Heart left ventricle (tissue), 16 donors: ENCODE measurements at regions not wholly inside any gene's neighbourhood (a gene's known extent, or its start where the extent isn't known, plus 50 kb on each side); places are given as distances from the start of the nearest gene placed in this dataset.

Experiments used
- ATAC-seq, 4 donors: fragments of 200-7000 bp; cut with Tn5 transposase; one replicate each; pipeline ENCODE4 v1.9.1; 2020 to 2022; ENCODE audit warnings: moderate library complexity in 4 of 4, mild to moderate bottlenecking in 3 of 4, moderate number of reproducible peaks in 1 of 4
- DNase-seq, 5 donors: peaks; one replicate each; pipeline ENCODE4 v3.0.0-alpha.2; 2020
- H3K27ac ChIP-seq, 12 donors: fragments of 200-600 bp; sonication (generic) in 4 of 12; one replicate each; pipeline versions ENCODE4 v1.5.0 to v1.8.0; 2016 to 2022; ENCODE audit warnings: mild to moderate bottlenecking in 2 of 12
- H3K27me3 ChIP-seq, 9 donors: fragments of 200-600 bp; sonication (generic) in 2 of 9; one replicate each; pipeline versions ENCODE4 v1.5.1 to v1.8.0; 2016 to 2022; ENCODE audit warnings: mild to moderate bottlenecking in 3 of 9
- H3K36me3 ChIP-seq, 9 donors: fragments of 200-600 bp; sonication (generic) in 2 of 9; one replicate each; pipeline versions ENCODE4 v1.5.0 to v1.8.0; 2018 to 2022; ENCODE audit warnings: mild to moderate bottlenecking in 2 of 9
- H3K4me1 ChIP-seq, 12 donors: fragments of 200-600 bp; sonication (generic) in 4 of 12; one replicate each; pipeline versions ENCODE4 v1.5.0 to v1.8.0; 2016 to 2022; ENCODE audit warnings: mild to moderate bottlenecking in 3 of 12
- H3K4me3 ChIP-seq, 12 donors: fragments of 200-600 bp; sonication (generic) in 4 of 12; one replicate each; pipeline versions ENCODE4 v1.5.0 to v1.8.0; 2017 to 2022; ENCODE audit warnings: mild to moderate bottlenecking in 9 of 12, moderate library complexity in 4 of 12
- H3K9me3 ChIP-seq, 12 donors: fragments of 200-600 bp; sonication (generic) in 4 of 12; one replicate each; pipeline versions ENCODE4 v1.5.0 to v1.8.0; 2016 to 2022; ENCODE audit warnings: mild to moderate bottlenecking in 1 of 12
- POLR2A ChIP-seq, 2 donors: fragments of 450-650 bp; IDR thresholded peaks; one replicate each; pipeline ENCODE4 v1.6.1; 2017; ENCODE audit warnings: antibody characterized with exemption in 2 of 2, mild to moderate bottlenecking in 2 of 2, moderate library complexity in 2 of 2
- WGBS, 4 donors: extraction: QIAGEN DNeasy Blood & Tissue Kit in 2 of 4; methylation state at CpG; one replicate each; pipeline versions ENCODE4 v1.1.5 to v1.1.7; 2013 to 2018; 5-methylcytosine and 5-hydroxymethylcytosine counted together
- intact Hi-C, 10 donors: fragments of 100-400 bp; cut with DNase I; formaldehyde crosslinking; loops; one replicate each; pipeline versions ENCODE4 v1.11.1 to v1.14.2; 2022
- TF ChIP-seq, protein P1 (sequence below), 12 donors: fragments of 200-600 bp; sonication (generic) in 4 of 12; IDR thresholded peaks; one replicate each; pipeline versions ENCODE4 v1.5.0 to v1.8.0; 2018 to 2022; ENCODE audit warnings: antibody characterized with exemption in 12 of 12, mild to moderate bottlenecking in 5 of 12
- donor health status: ischemic (EF 13 %, LVEDD 7.1; RV severe dilation, severe dysfunction).
- donor health status: healthy with polysubstance abuse.
- donor health status: DM: no; HTN: yes; CAD: no.
- donor health status: DM: no; HTN: no; CAD: no.
- donor health status: ischemic (EF 25% LVEDD 6.9; RV normal size, moderate dysfunction).
- donor health status: ischemic (EF 25% LVEDD 5.7; RV mildly dilated, moderate dysfunction).
- donor health status: healthy.
- donor health status: DM: yes; HTN: yes; CAD: no.
- donor health status: ischemic (EF 35%, LVEDD 5.7; RV mildly dilated, moderate dysfunction).
- donor health status: nonischemic (EF 11% LVEDD 7.7; RV severe dilation, severe dysfunction).
- donor health status: DM: yes; HTN: yes; CAD: no.
- donor health status: PGD.
- donor health status: ischemic (EF 29% LVEDD 5.4; RV normal size, mild dysfunction).
- donor health status: nonischemic (EF 23%, LVEDD 6.1; RV moderate dilation, normal function).

DNA sequence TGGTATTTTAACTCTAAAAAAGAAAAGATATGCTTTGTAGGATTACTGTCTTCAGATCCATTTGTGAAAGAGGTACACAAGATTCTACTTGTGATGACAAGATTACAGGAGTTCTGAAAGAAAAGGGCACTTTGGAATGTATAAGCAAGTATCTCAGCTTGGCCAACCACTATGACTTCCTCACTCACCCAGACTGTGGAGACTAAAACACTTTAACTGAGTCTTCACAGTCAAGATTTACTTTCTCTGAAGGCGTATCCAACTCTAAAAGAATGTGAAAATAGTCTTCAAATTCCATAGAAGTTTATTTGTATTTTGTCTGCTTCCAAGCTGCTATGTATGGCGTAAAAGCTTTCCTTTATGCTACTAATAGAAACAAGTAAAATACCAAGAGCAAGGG lies 76.1 kb upstream of the SRRM3 start:
- Histone ChIP-seq H3K4me3 (no peak overlapping the region), H3K36me3 (no peaks in the 10 kb centered on the region), H3K9me3 (no peaks in the 10 kb centered on the region), H3K27me3 (peaks cover 0 to 2% (median 0%) of the 10 kb centered on the region in 9 donors), H3K4me1 (no peaks in the 10 kb centered on the region), H3K27ac (no peak overlapping the region)
- 88 to 96% (median 93%) methylated on average over 2 of the region's 2 CpGs for WGBS, 4 donors
- DNase-seq (no peak), ATAC-seq (no peak)
- TF ChIP-seq POLR2A (IDR thresholded peaks at IDR 0.05) = no peak
- TF ChIP-seq, protein P1, sequence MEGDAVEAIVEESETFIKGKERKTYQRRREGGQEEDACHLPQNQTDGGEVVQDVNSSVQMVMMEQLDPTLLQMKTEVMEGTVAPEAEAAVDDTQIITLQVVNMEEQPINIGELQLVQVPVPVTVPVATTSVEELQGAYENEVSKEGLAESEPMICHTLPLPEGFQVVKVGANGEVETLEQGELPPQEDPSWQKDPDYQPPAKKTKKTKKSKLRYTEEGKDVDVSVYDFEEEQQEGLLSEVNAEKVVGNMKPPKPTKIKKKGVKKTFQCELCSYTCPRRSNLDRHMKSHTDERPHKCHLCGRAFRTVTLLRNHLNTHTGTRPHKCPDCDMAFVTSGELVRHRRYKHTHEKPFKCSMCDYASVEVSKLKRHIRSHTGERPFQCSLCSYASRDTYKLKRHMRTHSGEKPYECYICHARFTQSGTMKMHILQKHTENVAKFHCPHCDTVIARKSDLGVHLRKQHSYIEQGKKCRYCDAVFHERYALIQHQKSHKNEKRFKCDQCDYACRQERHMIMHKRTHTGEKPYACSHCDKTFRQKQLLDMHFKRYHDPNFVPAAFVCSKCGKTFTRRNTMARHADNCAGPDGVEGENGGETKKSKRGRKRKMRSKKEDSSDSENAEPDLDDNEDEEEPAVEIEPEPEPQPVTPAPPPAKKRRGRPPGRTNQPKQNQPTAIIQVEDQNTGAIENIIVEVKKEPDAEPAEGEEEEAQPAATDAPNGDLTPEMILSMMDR (IDR thresholded peaks at IDR 0.05) = no peak
- intact Hi-C loops = loop anchor here in 1 of 10 donors (10.0 kb wide), 1 partner anchor 261 kb away; no protein-coding TSS in a partner anchor

- intact Hi-C loops = loop anchor here in 1 of 10 donors (10.0 kb wide), 1 partner anchor 262 kb away; no protein-coding TSS in a partner anchor
- no peaks in the 10 kb centered on the region for H3K36me3 ChIP-seq
- no peak for ATAC-seq
These were observed 75.1 kb upstream of the SRRM3 start for GRCh38 chr7:76126632-76127031.

GRCh38 chr7:76129366-76129765 lies 72.3 kb upstream of the SRRM3 start:
- WGBS, 4 donors = 63 to 68% (median 68%) methylated on average over 5 of the region's 5 CpGs
- intact Hi-C loops = loop anchor here in 1 of 10 donors (10.0 kb wide), 1 partner anchor 265 kb away; no protein-coding TSS in a partner anchor
- no peaks in the 10 kb centered on the region for H3K9me3 ChIP-seq
- H3K36me3 ChIP-seq = no peaks in the 10 kb centered on the region
- ATAC-seq = no peak
- no peak overlapping the region for H3K27ac ChIP-seq
- H3K4me3 ChIP-seq = no peak overlapping the region
- no peak for DNase-seq
- H3K27me3 ChIP-seq = peaks cover 0 to 8% (median 0%) of the 10 kb centered on the region in 9 donors
- H3K4me1 ChIP-seq = peaks cover 0 to 10% (median 0%) of the 10 kb centered on the region in 12 donors
- no peak for TF ChIP-seq POLR2A (IDR thresholded peaks at IDR 0.05)
- TF ChIP-seq, protein P1 (IDR thresholded peaks at IDR 0.05) = no peak

More at GRCh38 chr7:76126632-76127031, 75.1 kb upstream of the SRRM3 start:
- Histone ChIP-seq H3K27ac (no peak overlapping the region), H3K4me3 (no peak overlapping the region), H3K9me3 (no peaks in the 10 kb centered on the region), H3K4me1 (no peaks in the 10 kb centered on the region), H3K27me3 (peaks cover 0 to 2% (median 0%) of the 10 kb centered on the region in 9 donors)
- no peak for DNase-seq
- WGBS, 4 donors = 86 to 94% (median 89%) methylated on average over 4 of the region's 4 CpGs
- TF ChIP-seq POLR2A (IDR thresholded peaks at IDR 0.05) = no peak
- TF ChIP-seq, protein P1 (IDR thresholded peaks at IDR 0.05) = no peak

DNA sequence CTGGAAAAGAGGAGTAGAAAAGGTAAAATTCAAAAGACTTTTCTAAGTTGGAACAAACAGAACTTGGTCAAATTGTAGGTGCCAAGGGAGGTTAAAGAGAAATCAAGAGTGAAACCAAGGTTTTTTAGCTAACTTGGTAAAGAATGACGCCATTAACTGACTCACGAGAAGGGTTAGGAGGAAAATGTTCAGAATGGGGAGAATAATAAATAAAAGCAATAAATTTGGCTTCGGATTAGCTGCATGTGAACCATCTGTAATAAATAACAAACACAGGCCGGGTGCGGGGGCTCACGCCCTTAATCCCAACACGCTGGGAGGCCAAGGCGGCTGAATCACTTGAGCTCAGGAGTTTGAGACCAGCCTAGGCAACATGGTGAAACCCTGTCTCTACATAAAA lies 71.9 kb upstream of the SRRM3 start:
- Histone ChIP-seq H3K27ac (no peak overlapping the region), H3K36me3 (no peaks in the 10 kb centered on the region), H3K4me1 (peaks cover 0 to 10% (median 0%) of the 10 kb centered on the region in 12 donors), H3K4me3 (no peak overlapping the region), H3K27me3 (peaks cover 0 to 11% (median 0%) of the 10 kb centered on the region in 9 donors), H3K9me3 (no peaks in the 10 kb centered on the region)
- no peak for ATAC-seq
- intact Hi-C loops = loop anchor here in 5 of 10 donors (10.0 kb wide), 4 partner anchors 75 to 265 kb away; partner anchors contain the start of genes MDH2 (in 1 of the 5) and STYXL1 (in 1 of the 5)
- 91 to 96% (median 93%) methylated on average over 8 of the region's 8 CpGs for whole genome bisulfite sequencing, 4 donors
- DNase-seq = no peak
- no peak for TF ChIP-seq POLR2A (IDR thresholded peaks at IDR 0.05)
- TF ChIP-seq, protein P1 (IDR thresholded peaks at IDR 0.05) = no peak
